GM23338 (cell line): ENCODE measurements at regions not wholly inside any gene's neighbourhood (a gene's known extent, or its start where the extent isn't known, plus 50 kb on each side); places are given as distances from the start of the nearest gene placed in this dataset.

Source experiments
- CREB1 ChIP-seq: fragments of 250-450 bp; sonication (Bioruptor Pico); IDR thresholded peaks from 2 replicates; pipeline ENCODE4 v1.5.0; 2020; ENCODE audit warnings: low read depth, mild to moderate bottlenecking, moderate library complexity
- CTCF ChIP-seq, 2 experiments: fragments of 200-600 bp in 1 of 2; sonication (generic) in 1 of 2; conservative IDR thresholded peaks; 2 replicates each; pipeline versions ENCODE4 v1.5.1 to v1.6.1; 2016 to 2017; ENCODE audit warnings: antibody characterized with exemption in 2 of 2, low read depth in 2 of 2, mild to moderate bottlenecking in 2 of 2, moderate library complexity in 1 of 2
- EZH2 ChIP-seq: fragments of 200-600 bp; sonication (generic); IDR thresholded peaks from one replicate; pipeline ENCODE4 v1.8.0; 2017; ENCODE audit warnings: antibody characterized with exemption, mild to moderate bottlenecking, low read depth; ENCODE audit not compliant: unreplicated experiment
- EZH2phosphoT487 ChIP-seq: fragments of 200-600 bp; sonication (generic); IDR thresholded peaks from one replicate; pipeline ENCODE4 v1.8.1; 2018; ENCODE audit warnings: antibody characterized with exemption; ENCODE audit not compliant: unreplicated experiment
- JUNB ChIP-seq: IDR thresholded peaks from one replicate; pipeline ENCODE4 v1.6.1; 2016; ENCODE audit warnings: antibody characterized with exemption; ENCODE audit not compliant: unreplicated experiment
- NANOG ChIP-seq: IDR thresholded peaks from 2 replicates; pipeline ENCODE4 v1.6.1; 2016; ENCODE audit warnings: antibody characterized with exemption, borderline replicate concordance
- POLR2AphosphoS5 ChIP-seq: IDR thresholded peaks from 2 replicates; pipeline ENCODE4 v1.6.1; 2016; ENCODE audit warnings: antibody characterized with exemption, low read depth
- REST ChIP-seq: IDR thresholded peaks from one replicate; pipeline ENCODE4 v1.6.1; 2018; ENCODE audit warnings: antibody characterized with exemption; ENCODE audit not compliant: unreplicated experiment
- ZNF331 ChIP-seq: fragments of 250-450 bp; sonication (Bioruptor Pico); IDR thresholded peaks from 2 replicates; pipeline ENCODE4 v1.5.0; 2020; ENCODE audit warnings: low read depth, mild to moderate bottlenecking, moderate library complexity
- ZNF462 ChIP-seq: fragments of 250-450 bp; sonication (Bioruptor Pico); IDR thresholded peaks from 2 replicates; pipeline ENCODE4 v1.5.0; 2020; ENCODE audit warnings: mild to moderate bottlenecking, moderate library complexity

- TF ChIP-seq EZH2 (no peak), CTCF (conservative IDR thresholded peaks at IDR 0.05; ENCODE audit: low read depth in 2 of 2) (no peak), POLR2AphosphoS5 (no peak), CREB1 (CRISPR knock-in tag) (no peak), REST (no peak), NANOG (no peak), EZH2phosphoT487 (no peak), JUNB (no peak), ZNF462 (CRISPR knock-in tag) (no peak), ZNF331 (CRISPR knock-in tag) (no peak)
These were observed 238.7 kb downstream of the KCTD12 start for GRCh38 chr13:76647550-76647949.
